ENCODE measurements at regions not wholly inside any gene's neighbourhood (a gene's known extent, or its start where the extent isn't known, plus 50 kb on each side); places are given as distances from the start of the nearest gene placed in this dataset.
"Not testable (repeated sequence)": the region's sequence is repeated elsewhere in the genome, so short reads cannot be mapped to it uniquely, and the experiment has no call there.

- no peak for DNase-seq (ENCODE audit: low spot score)
These were observed 49.9 kb upstream of the WNT7B start for GRCh38 chr22:46026899-46027210.

- DNase-seq (ENCODE audit: low spot score) = peak; percentile 91
These were observed 50.5 kb upstream of the WNT7B start for GRCh38 chr22:46027211-46028105.

DNA sequence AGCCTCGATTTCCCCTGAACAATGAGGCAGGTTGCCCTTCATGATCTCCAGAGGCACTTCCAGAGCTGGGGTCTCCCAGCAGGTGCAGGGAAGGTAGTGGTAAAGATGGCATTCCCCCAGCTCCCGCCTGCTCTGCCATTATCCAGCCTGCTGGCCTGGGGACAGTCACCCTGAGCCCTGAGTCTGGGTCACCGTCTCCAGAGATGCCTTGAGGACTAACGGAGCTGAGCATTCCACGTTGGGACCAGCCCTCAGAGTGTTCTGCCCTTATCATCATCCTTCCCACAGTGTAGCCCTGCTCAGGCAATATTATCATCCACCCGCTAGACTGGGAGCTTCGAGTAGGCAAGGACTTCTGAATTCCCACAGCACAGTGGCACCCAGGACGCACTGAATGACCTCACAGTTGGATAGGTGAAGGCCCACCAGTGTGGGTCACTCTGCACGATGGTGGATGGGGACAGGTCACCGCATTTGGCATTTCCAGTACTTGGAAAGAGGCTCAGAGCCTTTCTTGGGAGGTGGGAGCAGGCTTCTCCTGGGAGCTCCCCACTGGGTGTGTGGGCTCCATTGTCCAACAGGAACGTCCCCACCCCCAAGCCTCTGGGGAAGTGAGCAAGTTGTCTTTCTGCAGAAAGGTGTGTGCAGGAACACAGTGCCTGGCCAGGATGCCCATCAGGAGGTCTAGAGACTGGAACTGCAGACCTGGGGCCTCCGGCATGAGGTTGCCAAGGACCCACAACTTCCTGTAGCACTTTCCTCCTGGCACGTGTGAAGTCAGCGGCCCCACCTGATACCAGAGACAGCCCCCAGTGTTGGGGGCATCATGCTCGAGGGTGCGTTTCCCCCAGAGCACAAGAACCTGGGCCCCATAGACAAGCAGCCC is 51.4 kb upstream of the WNT7B start:
- no peak for DNase-seq (ENCODE audit: low spot score)

GRCh38 chr22:46029036-46029435 is 52.1 kb upstream of the WNT7B start:
- no peak for DNase-seq (ENCODE audit: low spot score)

DNA sequence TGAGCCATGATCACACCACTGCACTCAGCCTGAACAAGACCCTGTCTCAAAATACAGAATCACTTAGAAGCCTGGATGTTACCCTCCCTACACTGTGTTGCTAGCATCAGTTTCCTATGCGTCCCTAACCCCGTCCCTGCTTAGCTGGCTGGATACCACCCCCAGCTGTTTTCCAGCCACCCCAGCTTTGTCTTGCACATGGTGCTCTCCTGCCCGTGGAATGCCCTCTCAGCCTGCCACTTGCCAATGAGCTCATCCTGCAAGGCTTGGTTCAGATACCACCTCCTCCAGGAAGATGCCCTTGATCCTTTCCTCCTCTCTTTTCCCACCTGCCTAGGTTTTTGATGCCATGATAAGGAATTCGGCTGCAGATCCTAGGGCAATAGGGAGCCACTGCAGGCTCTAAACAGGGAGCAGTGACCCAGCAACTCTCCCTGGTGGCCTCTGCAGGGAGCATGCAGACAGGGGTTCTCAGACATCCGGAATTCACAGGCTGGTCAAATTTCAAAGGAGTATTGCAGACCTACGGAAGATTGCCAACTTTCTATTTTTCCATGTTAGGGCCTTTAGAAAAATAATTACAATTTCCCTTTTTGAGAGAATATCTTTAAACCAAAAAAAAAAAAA is 52.7 kb upstream of the WNT7B start:
- DNase-seq (ENCODE audit: low spot score) = no peak

- no peak for DNase-seq (ENCODE audit: low spot score)
These were observed 53.4 kb upstream of the WNT7B start for GRCh38 chr22:46030231-46030880.

DNA sequence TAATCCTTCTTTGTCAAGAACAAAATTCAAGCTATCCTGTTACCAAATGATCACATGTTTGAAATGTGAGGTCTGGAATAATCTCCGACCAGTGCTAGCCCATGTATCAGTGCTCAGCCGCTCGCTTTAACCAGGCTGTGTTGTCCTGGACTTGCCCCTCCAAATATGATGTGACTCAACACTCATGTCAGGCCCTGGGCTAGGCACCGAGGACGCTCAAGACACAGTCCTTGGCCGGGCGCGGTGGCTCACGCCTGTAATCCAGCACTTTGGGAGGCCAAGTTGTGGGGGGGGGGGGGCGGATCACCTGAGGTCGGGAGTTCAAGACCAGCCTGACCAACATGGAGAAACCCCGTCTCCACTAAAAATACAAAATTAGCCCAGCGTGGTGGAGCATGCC is 54.1 kb upstream of the WNT7B start:
- DNase-seq (ENCODE audit: low spot score) = no peak

DNA sequence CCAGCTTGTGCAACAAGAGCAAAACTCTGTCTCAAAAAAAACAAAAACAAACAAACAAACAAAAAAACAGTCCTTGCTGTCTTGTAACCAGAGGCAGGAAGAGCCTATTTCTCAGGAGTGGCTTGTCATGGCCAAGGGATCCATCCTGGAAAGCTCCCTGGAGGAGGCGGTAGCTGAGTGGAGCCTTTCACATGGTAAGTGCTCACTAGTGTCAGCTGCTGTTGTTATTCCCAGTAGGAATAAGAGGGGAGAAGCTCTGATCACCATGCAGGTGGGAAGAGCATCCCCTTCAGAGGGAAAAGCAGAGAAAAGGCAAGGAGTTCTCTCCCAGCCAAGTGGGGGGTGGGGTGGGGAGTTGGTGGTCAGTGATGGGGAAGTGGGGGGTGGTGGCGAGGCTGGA is 54.6 kb upstream of the WNT7B start:
- no peak for DNase-seq (ENCODE audit: low spot score)

- no peak for DNase-seq (ENCODE audit: low spot score)
These were observed 55.2 kb upstream of the WNT7B start for GRCh38 chr22:46031965-46032851.

- no peak for DNase-seq (ENCODE audit: low spot score)
These were observed 56.6 kb upstream of the WNT7B start for GRCh38 chr22:46033256-46034200.

GRCh38 chr22:46034480-46034879 is 57.5 kb upstream of the WNT7B start:
- DNase-seq (ENCODE audit: low spot score) = not testable (repeated sequence)

DNA sequence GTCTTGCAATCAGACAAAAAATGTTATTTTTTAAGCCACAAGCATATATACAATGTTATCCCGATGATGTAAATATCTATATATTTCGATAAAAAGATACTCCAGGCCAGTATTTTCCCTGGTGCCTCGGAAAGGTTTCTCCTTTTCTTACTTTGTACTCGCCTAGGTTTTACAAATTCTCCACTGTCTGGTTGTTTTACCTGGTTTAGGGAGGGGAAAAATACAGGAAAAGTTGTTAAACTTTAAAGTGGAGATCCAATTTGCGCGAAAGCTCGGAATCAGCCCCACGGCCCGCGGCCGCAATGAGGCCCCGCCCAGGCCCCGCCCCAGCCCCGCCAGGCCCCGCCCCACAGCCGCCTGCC is 58.4 kb upstream of the WNT7B start:
- no peak for DNase-seq (ENCODE audit: low spot score)

- DNase-seq (ENCODE audit: low spot score) = peak; percentile 100
These were observed 59.0 kb upstream of the WNT7B start for GRCh38 chr22:46035742-46036557.

- DNase-seq (ENCODE audit: low spot score) = no peak
These were observed 59.8 kb upstream of the WNT7B start for GRCh38 chr22:46036558-46037408.

- no peak for DNase-seq (ENCODE audit: low spot score)
These were observed 61.2 kb upstream of the WNT7B start for GRCh38 chr22:46038174-46038487.

DNA sequence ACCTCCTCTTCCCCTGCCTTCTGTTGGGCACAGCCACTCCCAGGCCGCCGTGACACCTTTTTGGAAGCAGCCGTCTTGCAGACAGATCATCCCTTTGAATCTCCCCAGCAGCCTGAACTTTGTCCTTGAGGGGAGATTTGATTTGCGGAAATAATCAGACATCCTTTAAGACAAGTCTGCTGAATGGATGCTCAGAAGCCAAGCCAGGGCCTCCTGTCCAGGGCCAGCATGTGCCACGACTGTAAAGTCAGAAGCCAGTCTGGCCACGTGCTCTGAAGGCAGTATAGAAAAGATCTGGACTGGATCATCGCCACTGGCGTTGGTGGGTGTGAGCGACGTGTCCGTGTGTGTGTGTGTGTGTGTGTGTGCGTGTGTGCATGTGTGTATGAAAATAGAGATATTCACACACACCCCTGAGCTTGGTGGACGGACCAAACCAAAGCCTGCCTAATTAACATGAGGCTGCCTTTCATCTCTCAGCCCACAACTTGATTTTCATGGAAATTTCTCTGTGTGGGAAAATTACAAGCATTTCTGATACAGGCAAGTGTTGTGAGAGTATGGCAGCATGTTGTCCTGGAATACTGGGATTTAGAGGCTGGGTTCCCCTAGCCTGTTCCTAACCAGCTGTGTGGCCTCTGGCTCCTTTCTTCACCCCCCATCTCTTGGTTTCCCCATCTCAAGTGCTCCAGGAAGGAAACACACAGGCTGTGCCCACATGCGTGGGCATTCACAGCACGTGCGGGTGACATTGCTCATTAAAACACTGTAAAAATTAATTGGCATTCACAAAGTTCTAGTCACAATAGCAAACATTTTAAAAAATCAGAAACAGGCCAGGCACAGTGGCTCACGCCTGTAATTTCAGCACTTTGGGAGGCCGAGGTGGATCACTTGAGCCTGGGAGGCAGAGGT is 61.8 kb upstream of the WNT7B start:
- no peak for DNase-seq (ENCODE audit: low spot score)

DNA sequence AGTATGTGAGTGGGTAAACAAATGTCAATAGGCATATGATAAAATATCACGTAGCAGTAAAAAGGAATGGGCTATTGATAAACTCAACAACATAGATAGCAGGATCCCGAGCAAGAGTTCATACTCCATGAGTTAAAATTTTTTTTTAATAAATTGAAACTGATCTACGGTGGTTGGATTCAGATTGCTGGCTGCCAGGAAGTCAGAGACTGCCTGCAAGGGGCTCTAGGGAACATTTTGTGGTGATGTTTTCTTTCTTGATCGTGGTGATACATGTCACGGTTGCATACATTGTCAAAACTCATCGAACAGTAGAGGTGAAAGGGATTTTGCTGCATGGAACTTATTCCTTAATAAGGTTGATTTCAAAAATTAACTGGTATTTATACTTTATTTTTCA is 62.6 kb upstream of the WNT7B start:
- no peak for DNase-seq (ENCODE audit: low spot score)

Measured in globus pallidus (tissue), 1 donor.